ENCODE measurements at regions not wholly inside any gene's neighbourhood (a gene's known extent, or its start where the extent isn't known, plus 50 kb on each side); places are given as distances from the start of the nearest gene placed in this dataset.
"Not testable (repeated sequence)": the region's sequence is repeated elsewhere in the genome, so short reads cannot be mapped to it uniquely, and the experiment has no call there.

DNA sequence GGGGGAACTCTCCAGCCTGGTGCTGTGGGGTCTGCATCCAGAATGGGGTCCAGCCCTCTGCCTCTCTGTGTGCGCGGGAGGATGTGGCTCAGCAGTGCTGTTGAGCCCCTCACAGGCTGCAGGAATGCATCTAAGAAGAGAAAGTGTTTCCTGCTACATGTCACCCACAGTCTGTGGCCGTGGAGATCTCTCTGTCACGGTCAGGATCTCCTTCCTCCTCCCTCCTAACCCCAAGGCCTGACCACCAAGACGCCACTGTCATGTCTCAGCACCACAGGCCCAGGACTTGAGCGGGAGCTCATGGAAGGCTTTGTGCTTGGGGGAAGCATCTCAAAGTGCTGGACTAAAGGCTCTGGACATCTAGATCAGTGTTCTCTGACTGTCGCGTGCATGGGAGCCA is 90.1 kb downstream of the SREK1 start:
- DNase-seq (ENCODE audit: low spot score), result no peak

DNA sequence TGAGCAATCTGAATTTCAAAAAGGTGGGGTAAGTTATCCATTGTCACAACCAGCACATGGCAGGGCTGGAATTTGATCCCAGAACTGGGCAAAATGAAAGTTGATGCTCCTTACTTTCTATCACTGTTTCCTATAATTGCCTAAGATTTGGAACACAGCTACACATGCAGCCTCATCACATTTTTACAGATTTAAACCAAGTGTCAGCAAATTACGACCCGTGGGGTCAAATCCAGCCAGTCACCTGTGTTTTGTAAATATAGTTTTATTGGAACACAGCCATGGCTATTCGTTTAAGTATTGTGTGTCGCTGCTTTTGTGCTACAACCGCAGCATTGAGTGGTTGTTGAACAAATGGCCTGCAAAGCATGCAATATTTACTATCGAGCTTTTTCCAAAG is 94.3 kb downstream of the SREK1 start:
- DNase-seq (ENCODE audit: low spot score), result no peak

DNA sequence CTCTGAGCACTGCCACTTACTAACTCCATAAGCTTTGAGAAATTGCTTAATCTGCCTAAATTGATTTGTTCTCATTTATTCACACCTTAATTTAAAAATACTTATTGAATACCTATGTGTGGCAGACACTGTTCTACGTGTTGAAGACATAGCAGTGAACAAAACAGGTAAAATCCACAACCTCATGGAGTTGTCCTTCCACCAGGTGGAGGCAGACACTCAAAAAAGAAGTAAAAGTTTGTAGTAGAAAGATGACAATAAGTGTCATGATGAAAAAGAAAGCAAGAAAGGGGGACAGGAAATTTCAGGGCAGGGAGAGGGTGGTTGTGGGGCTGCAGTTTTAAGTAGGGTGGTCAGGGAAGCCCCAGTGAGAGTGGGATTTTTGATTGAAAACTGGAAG is 94.9 kb downstream of the SREK1 start:
- DNase-seq (ENCODE audit: low spot score), result no peak

DNA sequence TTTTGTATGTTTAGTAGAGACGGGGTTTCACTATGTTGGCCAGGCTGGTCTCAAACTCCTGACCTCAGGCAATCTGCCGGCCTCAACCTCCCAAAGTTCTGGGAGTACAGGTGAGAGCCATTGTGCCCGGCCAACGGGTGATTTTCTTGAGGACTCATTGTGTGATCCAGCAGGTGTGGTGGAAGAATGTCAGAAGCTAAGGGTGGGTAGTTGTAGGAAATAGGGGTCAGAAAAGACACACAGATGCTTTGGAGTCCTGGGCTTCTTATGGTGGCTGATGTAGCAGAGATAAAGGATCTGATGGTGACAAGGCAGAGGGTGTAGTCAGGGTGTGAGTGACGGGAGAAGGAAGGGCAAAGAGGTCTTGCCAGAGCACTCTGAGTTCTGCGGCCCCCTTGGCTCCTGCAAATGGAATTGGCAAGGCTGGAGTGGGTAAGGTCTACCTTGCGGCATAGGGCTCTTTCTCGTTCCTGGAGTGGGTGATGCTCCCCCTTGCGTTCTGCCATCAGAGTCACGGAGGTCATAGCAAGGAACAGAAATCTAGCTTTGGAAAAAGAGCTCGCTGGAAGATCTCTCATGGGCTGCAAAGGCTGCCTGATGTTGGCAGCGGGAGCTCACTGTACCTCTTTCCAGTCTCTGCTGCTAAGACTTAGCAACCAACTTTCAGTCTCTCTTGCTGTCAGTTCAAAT is 97.2 kb downstream of the SREK1 start:
- DNase-seq (ENCODE audit: low spot score), result no peak

DNA sequence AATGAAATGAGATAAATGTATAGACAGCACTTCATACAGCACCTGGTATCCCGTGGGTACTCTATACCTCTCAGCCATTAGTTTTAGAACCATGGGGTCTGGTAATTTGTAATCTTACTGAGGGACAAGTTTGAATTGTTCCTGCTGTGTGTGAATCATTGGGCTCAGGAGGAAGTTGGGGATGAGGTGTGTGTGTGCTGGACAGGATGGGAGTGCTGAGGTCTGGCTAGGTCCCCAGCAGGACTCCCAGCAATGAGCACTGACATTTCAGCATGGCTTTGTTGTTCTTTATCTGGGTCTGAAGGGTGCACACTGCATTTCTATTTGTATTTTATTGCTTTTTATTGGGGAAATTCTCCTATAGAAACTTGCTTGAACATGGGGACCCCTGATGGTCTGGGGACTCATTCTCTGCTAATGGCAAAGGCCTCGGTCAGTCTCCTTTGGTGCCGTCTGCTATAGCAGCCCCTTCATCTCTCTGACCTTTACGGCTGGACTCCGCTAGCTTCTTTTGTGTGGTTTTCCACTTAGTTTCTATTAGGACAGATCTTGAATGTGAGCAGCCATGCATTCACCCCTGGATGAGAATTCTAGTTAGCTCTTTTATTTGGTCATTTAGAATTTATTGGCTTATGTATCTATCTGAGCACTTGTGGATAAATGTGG is 98.1 kb downstream of the SREK1 start:
- no peak for DNase-seq (ENCODE audit: low spot score)

DNA sequence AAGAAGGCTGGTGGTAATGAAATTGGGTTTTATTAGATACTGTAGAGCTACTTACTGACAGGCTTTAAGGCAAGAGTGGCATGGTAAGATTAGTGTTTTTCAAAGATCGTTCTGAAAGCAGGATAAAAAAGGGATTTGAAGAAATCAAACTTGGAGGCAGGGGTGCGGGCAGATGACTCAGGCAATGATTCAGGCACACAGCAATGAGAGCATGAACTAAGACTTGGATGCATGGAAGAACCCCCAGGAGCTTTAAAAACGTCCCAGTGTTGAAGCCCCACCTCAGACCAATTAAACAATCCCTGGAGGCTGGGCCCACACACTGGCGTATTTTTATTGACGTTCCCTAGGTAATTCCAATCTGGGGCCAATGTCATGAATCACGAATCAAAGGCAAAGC is 102.5 kb downstream of the SREK1 start:
- peak; percentile 58 for DNase-seq (ENCODE audit: low spot score)

DNA sequence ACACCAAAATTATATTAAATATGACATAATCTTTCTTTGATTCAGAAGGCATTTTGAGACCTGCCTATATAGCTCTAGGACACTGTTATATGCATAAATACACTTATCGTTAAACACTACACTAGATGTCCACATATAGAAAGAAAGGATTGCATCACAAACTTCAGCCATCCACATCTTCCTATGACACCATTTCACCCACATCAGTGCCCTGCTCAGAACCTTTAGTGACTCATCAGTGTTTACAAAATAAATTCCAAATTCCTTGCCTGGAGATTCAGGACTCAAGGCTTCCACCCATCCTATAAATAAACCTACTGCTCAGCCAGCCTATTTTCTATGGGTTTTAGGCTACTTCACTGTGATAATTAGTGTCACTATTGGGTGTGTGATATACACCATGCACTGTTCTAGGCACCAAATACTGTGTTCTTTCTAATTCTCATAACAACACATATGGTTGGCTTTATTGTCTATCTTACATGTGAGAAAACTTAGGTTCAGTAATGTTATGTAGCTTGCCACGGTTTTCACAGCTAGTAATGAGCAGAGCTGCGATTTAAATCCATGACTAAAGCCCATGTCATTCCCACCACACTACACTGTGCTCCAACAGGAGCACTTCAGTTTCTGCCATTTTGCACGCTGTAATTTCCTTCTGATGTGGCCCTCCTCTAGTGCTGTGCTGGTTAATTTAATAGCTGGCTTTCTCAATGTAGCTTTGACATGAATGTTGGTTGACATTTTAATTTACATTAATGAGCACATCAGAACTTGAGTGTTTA is 103.3 kb downstream of the SREK1 start:
- peak; percentile 82 for DNase-seq (ENCODE audit: low spot score)

DNA sequence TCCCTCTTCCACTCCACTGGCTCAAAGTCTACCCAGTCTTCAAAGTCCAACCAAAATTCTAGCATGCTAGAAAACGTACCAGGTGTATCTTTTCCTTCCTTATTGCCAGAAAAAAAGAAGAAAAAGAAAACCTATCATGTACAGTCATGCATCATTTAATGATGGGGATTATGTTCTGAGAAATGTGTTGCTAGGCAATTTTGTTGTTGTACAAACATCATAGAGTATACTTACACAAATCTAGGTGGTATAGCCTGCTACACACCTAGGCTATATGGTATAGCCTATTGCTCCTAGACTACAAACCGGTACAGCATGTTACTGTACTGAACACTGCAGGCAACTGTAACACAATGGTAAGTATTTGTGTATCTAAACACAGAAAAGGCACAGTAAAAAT is 104.8 kb downstream of the SREK1 start:
- DNase-seq (ENCODE audit: low spot score), result no peak

DNA sequence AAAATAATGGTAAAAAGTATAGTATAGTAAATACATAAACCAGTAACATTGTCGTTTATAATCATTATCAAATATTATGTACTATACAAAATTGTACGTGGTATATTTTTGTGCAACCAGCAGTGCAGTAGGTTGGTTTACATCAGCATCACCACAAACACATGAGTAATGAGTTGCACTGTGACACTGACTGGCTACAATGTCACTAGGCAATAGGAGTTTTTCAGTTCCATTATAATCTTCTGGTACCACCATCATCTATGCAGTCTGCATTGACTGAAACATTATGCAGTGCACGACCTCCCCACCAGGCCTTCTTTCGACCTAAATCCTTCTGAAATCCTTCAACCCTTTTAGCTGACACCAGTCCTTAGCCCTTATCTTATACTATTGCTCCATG is 105.8 kb downstream of the SREK1 start:
- DNase-seq (ENCODE audit: low spot score), result no peak

DNA sequence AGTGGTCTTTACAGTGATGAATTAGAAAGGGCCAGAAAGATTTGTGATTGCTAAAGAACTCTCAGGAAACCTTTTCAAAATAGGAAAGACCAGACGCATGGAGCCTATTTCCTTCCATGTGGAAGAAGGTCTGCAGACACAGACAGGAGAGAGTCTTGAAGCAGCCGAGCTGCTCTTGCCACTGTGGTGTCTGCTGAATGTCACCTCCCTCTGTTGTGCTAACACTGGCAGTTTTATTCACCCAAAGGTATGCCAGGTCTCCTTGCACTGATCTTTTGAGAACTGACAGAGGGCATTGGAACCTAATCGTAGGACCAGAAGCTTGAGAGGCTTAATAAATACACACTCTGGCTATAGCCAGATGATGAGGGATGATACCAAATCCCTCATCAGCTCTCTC is 108.7 kb downstream of the SREK1 start:
- DNase-seq (ENCODE audit: low spot score), result no peak

DNA sequence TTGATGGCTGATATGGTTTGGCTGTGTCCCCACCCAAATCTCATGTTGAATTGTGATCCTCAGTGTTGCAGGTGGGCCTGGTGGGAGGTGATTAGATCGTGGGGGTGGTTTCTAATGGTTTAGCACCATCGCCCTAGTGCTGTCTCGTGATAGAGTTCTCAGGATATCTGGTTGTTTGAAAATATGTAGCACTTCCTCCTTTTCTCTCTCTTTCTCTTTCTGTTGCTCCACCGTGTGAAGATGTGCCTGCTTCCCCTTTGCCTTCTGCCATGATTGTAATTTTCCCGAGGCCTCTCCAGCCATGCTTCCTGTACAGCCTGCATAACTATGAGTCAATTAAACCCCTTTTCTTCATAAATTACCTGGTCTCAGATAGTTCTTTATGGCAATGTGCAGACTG is 111.6 kb downstream of the SREK1 start:
- DNase-seq (ENCODE audit: low spot score), result no peak

DNA sequence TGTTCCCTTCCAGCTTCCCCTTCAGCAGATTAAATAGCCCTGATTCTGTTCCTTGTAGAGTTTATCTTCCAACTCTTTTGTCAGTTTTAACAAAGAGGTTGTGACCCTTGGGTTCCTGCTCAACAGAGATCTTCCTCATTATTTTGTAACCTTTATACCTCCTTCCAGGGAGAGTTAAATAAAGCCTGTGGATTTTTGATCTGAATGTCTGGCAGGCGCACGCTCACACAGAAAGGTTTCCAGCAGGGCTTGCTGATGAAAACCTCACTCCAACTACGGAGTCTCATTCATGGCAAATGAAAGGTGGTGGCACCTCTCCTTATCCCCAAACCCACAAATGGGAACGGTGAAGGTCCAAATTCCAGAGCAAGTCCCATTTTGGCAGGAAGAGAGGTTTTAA is 129.0 kb downstream of the SREK1 start:
- no peak for DNase-seq (ENCODE audit: low spot score)

DNA sequence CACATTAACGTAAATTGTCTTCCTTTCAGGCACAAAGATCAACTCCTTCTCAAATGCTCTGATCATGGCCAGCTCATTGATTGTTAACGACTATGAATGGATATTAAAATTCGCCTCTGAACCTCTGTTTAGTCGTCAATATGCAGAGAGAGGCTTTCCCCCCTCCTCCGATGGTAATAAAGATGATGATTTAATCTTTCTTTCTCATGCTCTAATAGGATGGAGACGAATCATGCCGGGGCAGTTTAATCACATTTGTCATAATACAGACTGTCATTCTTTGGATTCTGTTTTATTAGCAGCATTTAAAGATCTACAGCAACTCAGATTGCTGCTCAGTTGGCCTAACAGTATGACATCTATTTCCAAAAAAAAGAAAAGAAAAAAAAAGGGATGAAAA is 132.9 kb downstream of the SREK1 start:
- no peak for DNase-seq (ENCODE audit: low spot score)

DNA sequence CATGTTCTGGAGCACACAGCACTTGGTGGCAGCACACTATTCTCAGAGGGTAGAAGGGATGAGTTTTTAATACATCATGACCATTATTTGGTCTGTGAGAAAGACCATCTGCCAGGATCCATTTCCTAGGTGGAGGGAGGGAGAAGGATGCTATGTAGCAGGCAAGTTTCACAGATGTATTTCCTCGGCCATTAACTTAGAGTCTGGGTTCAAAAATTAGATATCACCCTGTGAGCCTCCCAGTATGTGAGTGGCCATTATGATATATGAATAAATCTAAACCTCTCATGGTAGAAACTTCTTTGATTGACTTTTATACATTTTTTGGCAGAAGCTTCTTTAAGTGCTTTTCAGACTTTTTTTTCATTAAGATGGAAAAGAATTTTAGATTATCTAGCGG is 133.9 kb downstream of the SREK1 start:
- DNase-seq (ENCODE audit: low spot score), result no peak

DNA sequence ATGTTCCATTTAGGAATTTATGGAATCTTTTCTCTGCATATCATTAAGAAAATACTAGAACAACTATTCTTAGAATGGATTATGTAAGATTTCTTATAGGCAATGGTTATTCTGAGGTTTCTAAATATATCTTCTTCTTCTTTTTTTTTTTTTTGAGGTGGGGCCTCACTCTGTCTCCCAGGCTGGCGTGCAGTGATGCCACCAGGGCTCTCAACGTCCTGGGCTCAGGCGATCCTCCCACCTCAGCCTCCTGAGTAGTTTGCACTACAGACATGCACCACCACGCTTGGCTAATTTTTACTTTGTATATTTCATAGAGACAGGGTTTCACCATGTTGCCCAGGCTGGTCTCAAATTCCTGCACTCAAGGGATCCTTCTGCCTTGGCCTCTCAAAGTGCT is 137.2 kb downstream of the SREK1 start:
- no peak for DNase-seq (ENCODE audit: low spot score)

DNA sequence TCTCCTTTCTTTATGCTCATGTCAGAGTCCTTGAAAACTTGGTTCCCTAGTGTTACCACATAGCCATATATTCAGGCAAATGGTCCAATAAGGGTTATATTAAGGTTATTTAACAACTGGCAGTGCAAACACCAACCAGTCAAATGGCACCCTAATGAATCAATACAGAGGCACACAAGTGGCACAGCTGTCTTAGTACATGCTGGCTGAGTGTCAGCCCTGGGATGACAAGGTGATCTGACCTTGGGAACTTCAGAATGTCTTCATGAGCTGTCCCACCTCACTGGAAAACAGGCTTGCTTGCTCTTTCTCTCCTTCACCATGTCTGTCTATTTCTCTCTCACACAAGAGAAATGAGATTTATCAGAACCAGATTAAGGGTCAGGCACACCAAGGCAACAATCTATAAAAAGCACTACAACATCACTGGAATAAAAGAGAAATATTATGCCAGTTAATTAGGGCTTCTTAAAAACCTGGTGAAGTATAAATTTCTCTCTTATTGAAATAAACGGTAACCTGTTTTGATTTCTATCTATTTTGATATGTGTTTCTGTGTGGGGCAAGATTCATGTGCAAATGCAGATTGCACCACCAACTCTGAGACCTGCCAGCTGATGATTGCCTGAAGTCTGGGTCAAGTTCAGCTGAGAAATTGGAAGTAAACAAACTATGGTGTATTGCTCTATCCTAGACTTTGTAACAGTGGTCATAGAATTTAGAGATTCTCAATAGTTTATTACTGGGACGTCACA is 140.7 kb downstream of the SREK1 start:
- DNase-seq (ENCODE audit: low spot score), result no peak

DNA sequence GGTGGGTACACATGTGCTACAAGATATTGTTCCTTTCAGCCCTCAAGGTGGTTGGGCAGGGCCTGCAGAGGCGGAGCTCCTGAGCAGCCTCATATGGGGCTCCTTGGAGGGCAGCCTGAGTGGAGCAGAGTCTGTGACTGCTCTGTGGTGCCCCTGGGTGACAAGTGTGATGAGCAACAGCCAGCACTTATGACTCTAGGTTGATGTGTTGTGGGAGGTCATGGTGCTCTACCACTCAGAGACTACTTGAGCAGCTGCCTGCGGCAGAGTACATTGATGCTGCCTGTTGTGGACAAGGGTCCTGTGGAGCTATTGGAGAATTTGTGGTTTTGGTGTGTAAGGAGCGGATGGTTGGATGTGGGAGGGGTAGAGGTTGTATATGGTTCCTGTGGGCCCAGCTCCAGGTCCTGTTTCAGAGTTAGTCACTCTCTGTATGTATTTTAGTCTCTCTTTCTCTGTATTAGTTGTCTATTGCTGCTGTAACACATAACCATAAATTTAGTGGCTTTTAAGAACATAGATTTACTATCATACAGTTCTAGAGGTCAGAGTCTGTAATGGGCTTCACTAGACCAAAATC is 141.3 kb downstream of the SREK1 start:
- DNase-seq (ENCODE audit: low spot score), result no peak

DNA sequence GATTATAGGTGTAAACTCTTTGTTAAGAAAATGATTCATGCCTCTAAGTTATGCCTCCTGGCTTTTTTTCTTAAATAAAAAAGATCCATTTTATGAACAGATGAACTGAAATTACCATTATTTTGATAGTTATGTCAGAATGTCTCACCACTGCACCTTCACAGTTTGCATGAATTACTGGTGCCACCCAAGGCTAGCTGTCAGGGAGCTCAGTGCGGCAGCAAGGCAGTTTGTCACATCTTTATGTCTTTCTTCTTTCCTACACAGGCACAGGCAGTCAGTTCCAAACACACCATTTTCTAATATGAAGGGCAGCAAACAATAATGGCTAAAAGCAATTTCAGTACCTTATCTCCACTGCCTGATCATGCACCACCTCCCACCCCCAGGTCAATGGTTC is 147.7 kb downstream of the SREK1 start:
- DNase-seq (ENCODE audit: low spot score), result no peak

DNA sequence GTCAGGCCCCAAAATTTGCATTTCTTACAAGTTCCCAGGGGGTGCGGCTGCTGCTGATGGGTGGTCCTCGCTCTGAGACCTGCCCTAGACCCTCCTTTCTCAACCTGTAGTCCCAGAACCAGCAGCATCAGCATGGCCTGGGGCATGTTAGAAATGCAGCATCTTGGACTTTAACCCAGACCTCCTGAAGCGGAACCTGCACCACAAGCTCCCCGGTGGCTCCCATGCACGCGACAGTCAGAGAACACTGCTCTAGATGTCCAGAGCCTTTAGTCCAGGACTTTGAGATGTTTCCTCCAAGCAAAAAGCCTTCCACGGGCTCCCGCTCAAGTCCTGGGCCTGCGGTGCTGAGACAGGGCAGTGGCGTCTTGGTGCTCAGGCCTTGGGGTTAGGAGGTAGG is 149.8 kb downstream of the SREK1 start:
- not testable (repeated sequence) for DNase-seq (ENCODE audit: low spot score)

DNA sequence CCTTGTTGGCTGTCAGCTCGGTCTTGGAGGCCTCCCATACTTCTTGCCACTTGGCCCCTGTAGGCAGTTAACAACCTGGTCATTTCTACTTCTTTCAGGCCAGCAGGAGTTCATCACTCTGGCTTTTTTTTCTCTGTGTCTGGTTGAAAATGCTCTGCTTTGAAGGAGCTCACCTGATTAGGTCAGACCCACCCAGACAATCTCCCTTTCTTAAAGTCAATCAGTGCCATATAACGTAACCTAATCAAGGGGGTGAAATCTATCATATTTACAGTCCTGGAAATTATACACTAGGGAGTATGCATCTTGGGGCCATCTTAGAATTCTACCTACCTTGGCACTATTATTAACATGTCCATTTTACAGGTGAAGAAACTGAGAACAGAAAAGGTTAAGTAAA is 155.4 kb downstream of the SREK1 start:
- DNase-seq (ENCODE audit: low spot score), result no peak

DNA sequence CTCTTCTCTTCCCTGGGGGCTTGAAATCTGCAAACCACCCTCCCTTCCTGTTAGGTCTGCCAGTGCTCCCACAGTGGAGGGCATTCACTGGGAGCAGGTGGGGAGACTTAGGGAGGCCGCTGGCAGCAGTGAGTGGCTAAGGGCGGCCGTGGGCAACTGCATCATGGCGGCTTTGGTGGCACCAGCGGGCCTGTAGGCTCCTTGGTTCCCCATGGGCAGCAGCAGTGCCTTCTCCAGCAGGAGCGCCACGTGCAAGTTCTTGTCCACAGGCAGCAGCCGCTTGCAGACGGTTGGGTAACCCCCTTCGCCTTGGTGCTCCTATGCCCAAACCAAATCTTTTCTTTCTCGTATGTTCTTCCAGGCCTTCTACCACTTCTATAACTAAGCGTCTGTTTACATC is 158.2 kb downstream of the SREK1 start:
- no peak for DNase-seq (ENCODE audit: low spot score)
